ENCODE measurements at regions not wholly inside any gene's neighbourhood (a gene's known extent, or its start where the extent isn't known, plus 50 kb on each side); places are given as distances from the start of the nearest gene placed in this dataset.
"Not testable (repeated sequence)": the region's sequence is repeated elsewhere in the genome, so short reads cannot be mapped to it uniquely, and the experiment has no call there.

DNA sequence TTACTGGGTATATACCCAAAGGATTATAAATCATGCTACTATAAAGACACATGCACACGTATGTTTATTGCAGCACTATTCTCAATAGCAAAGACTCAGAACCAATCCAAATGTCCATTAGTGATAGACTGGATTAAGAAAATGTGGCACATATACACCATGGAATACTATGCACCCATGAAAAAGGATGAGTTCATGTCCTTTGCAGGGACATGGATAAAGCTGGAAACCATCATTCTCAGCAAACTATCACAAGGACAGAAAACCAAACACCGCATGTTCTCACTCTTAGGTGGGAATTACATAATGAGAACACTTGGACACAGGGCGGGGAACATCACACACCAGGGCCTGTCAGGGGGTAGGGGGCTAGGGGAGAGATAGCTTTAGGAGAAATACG lies 186.1 kb upstream of the FTMT start:
- not testable (repeated sequence) for DNase-seq (ENCODE audit: low spot score)

DNA sequence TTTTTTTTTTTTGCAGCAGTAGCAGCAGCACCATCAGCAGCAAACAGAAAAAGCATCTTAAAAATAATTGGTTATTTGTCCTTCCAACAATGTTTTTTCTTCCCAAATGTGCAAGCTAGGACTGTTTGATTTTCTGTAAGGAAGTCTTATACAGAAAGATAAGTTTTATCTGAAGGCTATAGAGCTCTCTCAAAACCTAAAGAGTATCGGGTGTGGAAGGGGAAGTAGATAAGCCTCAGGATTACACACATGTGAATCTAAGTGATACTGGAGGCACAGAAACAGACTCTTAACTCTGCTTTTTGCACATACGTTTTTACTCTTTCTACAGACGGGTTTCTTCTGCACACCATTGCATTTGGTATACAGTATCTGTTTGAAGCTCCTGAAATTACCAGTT lies 184.4 kb upstream of the FTMT start:
- no peak for DNase-seq (ENCODE audit: low spot score)

DNA sequence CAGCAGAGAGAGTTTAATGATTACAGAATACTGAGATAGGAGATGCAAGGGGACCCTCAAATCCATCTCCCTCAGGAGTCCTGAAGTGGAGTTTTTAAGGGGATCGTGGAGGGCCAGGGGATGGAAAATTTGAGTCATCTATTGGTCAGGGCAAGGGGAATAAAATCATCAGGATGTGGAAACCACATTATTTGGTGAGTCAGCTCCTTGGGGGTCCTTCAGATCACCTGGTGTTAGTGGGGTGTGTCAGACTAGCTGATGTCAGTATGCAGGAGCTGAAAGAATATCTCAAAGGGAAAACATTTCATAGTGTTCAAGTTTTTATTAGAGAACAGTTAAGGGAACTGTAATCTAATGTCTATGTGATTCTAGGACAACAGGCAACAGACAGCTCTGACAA lies 183.0 kb upstream of the FTMT start:
- DNase-seq (ENCODE audit: low spot score): no peak

DNA sequence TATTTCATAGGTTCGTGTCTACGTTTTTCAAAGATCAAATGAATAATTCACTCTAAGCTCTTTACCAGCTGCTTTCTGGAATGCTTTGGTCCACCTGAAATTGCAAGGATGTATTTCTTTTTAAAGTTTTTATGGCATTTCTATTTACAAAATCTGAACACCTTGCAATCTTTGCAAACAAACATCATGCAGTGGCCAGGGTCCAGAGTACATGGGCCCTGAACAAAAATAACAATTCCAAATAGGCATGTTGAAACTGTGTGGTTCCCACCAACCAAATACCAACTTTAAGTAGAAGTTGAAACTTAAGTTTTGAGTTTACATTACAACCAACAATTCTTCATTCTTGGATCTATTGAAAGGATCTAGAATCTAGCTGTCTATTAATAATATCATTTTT lies 180.1 kb upstream of the FTMT start:
- no peak for DNase-seq (ENCODE audit: low spot score)

DNA sequence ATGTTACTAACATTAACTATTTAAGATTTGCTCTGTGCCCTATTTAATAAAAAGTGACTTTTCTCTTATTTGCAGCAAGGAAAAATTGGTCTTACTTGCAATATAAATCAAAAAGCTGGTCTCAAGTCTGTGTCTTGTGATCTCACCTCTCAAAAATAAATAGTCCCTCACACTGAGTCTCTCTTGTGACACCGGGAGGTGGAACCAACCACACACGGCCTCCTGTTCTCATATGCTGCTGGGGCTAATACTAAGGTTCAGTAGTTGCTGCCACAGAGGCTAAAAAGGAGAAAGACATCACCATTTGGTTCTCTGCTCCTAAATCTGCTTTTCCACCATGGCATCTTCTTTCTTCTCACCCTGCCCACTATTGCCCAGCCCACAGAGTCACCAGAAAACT lies 175.8 kb upstream of the FTMT start:
- DNase-seq (ENCODE audit: low spot score): no peak

DNA sequence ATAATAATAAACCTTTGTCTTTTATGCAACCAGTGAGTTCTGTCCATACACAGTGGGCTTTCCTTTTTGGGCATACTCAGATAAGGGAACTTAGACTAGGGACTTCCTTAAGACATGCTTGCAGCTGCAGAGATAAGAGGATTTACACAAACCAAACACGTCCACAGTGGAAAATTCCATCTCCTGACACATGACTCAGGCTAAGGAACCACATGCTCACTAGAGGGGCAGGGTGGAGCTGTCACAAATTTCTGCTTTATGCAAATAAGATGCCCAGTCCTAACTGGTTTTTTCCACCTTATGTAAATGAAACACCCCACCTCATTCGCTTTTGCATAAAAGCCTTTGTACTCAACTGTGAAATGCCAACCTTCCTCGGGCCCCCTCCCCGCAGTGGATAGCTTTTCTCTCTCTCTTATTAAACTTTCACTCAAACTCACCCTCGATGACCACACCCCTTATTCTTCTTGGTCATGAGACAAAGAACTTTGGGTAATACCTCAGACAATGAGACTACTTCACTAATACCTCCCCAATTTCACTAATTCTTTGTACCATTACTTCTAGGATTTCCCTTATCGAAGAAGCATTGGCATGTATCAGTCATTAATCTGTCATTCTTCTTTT lies 170.3 kb upstream of the FTMT start:
- no peak for DNase-seq (ENCODE audit: low spot score)

DNA sequence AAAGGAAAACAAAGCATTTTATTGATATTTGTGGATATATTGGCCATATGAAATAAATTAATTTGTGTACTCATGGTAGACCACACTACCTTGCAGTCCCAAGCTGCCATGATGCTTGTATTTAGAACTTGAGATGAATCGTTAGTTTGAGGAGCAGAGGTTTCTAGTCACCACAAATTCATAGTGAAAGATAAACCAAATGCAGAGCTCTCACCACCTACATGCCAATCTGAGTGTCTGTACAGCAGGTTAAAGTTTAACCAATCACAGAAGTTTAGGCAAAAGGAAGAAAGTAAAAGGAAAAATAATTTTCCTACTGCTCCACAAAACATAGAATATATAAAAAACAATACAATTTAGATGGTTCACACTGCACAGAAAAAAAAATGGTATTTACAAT lies 163.6 kb upstream of the FTMT start:
- DNase-seq (ENCODE audit: low spot score): no peak

DNA sequence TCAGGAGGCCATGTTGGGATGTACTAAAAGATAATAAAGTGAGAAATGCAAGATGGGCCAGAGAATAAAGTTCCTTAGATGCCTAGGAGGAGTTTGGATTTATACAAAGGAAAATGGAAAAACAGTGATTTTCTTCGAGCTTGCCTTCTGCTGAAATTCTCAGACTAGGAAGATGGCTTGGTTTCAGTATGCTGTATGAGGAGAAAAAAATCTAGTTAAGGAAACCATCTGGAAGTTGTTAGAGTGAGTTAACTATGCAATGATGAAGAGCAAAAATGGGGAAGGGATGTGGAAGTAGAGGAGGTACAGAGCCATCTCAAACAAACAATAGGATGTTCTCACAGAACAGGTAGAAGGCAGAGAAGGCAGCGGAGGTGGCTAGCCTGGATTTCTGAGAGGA lies 162.9 kb upstream of the FTMT start:
- no peak for DNase-seq (ENCODE audit: low spot score)

DNA sequence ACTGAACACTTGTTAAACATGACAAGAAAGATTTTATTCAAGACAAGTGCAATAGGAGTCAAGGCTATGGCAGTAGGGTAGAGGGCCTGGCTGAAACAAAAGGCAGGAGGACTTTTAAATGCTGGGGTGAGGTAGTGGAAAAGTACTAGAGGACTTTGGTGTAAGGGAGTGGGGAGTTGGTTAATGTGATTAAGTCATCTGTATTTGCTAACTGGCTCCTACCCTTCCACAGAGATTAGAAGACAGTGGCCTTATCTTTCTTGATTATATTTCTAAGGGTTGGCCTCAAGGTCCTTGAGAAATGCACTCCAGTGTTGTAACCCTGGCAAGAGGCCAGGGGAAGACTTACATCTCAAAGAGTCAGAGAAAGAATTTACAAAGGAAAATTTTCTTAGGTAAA lies 160.2 kb upstream of the FTMT start:
- no peak for DNase-seq (ENCODE audit: low spot score)

DNA sequence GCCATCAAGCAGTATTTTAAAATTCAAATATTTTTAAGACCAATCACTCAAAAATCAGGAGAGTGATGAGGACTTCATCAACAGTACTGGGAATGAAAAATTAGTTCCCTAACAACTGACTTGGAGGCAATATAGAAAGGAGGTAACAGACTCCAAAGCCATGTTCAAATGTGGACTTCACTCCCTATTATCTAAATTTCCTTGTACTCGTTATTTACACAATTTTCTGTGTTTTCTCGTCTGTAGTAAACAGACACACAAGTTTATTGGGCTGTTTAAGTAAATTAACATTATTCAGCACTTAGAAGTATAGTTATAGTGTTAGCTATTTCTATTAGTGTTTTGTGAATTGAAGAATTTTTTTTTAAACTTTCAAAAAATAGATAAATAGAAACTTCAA lies 159.5 kb upstream of the FTMT start:
- DNase-seq (ENCODE audit: low spot score): no peak

DNA sequence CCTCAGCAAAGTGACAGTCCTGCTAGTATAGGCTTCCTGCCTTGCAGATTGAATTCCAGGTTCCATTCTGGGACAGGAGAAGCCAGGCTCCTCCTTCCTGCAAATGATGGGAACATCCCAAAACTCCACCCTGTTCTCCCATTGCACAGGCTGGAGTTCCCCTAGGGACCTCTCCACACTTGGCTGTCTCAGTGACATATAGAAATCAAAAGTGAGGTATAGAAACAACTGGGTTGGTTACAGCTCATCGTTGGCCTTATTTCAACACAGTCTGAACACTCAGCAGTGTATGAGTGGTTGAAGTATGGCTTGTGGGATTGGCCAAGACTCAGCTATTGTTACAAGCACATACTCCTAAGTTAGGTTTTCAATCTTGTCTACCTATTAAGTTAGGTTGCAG lies 157.8 kb upstream of the FTMT start:
- DNase-seq (ENCODE audit: low spot score): no peak

DNA sequence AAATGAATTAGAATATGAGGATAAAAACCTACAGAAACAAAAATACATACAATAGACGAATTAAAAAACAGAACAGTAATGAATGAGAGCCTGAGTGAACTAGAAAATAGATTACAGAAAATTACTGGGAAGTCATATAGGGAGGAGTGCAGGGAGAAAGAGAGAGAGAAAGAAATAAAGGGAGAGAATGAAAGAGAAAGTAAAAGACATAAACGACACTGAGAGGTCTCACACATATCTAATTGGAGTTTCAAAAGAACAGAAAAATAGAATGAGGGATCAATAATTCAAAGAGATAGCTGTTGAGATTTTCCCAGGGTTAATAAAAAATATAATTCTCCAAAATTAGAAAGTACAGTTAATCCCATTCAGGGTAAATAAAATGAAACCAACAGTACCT lies 156.4 kb upstream of the FTMT start:
- no peak for DNase-seq (ENCODE audit: low spot score)

DNA sequence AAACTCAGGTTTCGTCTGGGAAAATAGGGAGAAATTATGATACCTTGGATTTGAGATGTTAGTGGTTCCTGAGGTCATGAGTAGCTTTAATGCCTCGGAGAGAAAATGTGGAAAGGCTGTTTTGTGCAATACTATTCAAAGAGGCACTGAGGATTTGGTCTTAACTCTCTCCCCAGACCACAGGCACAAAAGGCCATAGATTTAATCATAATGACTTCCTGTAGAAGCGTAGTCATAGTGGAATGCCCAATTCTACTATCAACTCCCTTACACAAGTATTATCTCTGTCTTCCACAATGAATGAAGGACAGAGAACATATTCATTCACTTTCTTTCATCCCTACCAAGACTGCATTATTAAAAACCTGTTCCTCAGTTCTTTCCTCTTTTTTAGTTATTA lies 153.0 kb upstream of the FTMT start:
- DNase-seq (ENCODE audit: low spot score): no peak

DNA sequence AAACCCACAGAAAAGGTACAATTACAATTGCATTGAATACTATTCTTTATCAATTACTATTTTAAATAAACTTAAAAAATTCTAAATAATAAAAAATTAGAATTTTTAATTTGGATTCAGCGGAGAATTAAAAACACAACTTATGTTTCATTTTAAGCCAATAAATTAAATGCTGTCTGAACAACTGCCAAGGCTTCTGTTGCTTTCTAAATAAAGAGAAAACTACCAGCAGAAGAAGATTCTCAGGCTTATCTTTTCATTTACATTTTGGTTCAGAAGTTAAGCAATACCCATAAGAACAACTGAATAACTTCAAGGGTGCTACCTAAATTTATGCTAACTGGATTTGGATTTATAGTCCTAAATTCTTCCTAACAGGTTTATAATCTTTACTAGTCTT lies 150.0 kb upstream of the FTMT start:
- DNase-seq (ENCODE audit: low spot score): no peak

DNA sequence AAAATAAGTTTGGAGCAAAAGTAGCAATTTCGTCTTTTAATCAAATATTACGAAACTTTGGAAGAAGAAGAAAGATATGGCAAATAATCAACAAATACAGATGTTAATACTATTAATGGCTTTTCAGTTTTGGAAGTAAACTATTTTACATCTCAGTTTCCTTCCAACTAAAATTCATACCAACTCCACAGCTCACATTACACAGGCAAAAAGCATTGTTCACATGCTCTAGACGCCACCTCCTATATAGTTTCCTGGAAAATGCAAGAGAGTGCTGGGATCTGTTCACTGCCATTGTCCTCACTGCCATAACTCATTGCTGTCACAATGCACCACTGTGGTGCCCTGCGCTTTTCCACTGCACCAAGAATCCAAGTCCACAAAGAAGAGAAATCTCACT lies 149.0 kb upstream of the FTMT start:
- no peak for DNase-seq (ENCODE audit: low spot score)

DNA sequence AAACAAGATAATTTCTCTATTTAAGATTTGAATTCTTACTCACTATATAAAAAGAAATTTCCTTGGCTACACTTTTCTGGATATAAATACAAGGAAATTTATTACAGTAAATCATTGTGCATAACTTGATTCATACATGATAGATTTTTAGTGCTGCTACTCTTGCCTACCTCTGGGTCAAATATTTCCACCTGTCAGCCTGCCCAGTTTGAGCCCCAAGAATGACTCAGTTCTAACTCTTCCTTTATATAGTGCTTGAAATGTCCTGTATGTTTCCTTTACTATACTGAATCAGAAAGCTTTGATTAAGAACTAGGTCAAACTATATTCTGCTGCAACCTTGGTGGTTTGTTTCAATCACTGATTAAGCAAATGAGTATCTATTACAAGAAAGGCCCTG lies 147.4 kb upstream of the FTMT start:
- no peak for DNase-seq (ENCODE audit: low spot score)

DNA sequence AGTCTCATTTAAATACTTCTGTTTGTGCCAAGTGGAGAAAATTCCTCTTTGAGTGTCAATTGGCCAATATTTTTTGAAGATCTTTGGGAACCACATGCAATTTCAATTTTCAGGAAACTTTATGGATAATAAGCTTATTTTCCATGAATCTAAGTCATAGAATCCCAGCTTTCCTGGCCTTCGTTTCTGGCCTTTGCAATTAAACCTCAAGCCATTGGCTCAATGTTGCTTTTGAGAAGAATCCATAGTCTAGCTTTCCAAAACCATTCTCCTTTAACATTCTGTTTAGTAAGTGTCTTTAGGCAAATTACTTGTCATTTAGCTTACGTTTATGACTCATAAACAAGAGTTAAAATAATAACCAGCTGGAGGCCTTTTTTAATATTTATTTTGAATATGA lies 145.0 kb upstream of the FTMT start:
- DNase-seq (ENCODE audit: low spot score): no peak

DNA sequence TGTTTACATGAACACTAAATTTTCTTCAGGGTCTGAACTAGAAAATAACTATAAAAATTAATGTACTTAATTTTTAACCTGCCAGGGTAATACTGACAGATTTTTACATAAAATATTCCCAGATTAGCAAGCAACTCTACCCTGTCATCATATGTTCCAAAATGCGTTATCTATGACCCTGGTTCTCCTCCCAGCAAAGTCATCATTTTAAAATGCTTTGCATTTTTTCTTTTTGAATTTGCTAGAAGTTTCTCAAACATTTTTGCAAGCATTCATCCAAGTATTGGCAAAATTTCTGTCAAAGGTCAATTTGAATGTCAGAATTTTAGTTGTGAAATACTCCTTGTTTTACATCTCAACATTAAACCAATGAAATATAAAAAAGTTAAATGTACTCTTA lies 144.5 kb upstream of the FTMT start:
- DNase-seq (ENCODE audit: low spot score): no peak

DNA sequence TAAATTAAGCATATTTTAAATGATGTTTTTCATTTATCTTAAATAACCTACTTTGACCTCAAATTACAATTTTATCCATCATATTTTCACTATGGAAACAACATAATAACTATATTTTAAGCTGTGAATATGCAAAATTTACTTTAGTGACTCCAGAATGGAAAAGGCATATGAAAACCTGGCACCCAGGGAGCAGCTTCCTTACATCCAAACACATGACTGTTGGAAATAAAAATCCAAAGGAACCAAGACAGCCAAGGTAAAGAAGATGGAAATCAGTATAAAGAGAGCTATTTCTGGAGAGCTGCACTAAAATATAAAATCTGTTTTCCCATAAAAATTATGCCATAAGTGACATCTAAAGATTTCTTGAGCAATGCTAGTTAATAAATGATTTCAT lies 140.3 kb upstream of the FTMT start:
- DNase-seq (ENCODE audit: low spot score): no peak

DNA sequence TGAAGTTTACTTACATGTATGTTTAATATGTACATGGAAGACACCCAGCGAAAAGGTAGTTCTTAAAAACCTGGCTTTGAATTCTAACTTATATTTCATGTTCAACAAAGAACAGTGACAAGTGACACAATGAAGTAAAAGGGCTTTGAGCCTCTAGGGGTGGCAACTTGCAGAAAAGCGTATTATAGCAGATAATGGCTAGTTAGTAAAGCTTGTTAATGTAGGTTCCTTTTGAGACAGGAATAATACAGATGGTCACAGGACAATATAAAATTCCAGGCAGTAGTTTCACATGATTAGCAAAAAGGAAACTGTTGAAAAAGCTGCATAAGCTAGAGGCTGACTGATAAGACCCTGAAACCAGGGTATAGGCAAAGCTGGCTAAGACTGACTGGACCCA lies 132.4 kb upstream of the FTMT start:
- DNase-seq (ENCODE audit: low spot score): no peak

DNA sequence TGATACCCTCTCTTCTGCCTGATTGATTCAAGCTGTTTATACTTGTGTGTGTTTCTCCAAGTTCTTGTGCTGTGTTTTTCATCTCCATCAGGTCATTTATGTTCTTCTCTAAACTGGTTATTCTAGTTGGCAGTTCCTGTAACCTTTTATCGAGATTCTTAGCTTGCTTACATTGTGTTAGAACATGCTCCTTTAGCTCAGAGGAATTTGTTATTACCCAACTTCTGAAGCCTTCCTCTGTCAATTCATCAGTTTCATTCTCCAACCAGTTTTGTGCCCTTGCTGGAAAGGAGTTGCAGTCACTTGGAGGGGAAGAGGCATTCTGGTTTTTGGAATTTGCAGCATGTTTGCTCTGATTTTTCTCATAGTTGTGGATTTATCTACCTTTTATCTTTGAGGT lies 126.2 kb upstream of the FTMT start:
- no peak for DNase-seq (ENCODE audit: low spot score)

DNA sequence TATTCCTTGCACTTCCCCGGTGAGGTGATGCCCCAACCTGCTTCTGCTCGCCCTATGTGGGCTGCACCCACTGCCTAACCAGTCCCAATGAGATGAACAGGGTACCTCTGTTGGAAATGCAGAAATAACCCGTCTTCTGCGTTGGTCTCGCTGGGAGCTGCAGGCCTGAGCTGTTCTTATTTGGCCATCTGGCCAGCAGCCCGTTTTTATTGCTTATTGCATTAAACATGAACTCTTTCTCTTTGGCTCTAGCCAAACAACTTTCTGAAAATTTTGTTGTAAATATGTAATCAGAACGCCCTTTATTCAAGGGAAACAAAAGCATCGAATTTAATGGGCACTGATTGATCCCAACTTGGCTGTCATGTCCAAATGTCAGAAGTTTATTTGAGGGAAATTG lies 124.7 kb upstream of the FTMT start:
- DNase-seq (ENCODE audit: low spot score): no peak

DNA sequence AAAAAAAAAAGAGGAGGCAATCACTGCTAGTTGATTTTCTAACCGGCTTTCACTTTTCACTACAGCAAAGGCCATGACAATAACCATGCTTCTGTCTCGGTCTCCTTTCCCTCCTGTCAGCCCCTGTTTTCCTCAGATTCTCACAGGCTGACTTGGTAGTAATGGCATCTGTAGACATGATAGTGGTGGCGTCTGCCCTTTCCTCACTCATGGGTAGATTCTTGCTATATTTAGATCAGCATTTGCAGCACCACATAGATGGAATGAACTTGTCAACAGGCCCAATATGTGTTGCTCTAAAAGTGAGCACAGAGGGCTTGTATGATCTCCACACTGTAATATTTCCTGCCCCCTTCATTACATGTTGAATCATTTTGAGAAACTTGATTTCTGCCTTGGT lies 120.3 kb upstream of the FTMT start:
- DNase-seq (ENCODE audit: low spot score): no peak

DNA sequence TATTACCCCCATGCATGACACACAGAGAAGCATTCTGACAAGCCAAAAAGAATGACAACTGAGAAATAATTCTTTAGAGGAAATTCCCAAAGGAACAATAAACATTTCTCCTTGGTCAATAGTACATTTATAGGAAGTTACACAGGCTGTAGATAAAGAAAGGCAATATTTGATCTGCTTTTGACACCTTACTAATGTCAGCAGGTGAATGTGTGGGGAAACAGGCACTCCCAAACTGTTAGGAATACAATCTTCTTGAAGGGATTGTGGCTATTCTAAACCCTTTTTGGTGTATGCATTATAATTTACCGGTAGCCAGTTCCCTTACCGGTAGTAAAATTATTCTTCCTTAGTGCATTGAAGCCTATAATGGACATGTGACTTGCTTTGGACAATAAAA lies 116.1 kb upstream of the FTMT start:
- DNase-seq (ENCODE audit: low spot score): no peak

DNA sequence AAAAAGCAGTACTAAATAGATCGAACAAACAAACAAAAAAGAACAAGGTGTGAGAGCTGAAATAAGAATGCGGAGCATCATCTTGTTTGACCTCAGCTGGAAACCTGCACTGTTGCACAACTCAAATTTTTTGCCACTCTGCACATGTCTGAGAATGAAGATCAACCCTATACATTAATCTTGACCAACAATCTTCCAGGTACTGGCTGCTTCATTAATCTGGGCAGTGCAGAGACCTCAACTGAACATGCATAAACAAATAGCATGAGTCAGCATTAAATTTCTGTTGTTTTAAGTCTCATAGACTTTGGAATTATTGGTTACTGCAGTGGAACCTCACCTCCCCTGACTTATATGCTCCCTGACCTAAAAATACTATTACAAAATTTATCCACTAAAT lies 114.6 kb upstream of the FTMT start:
- no peak for DNase-seq (ENCODE audit: low spot score)

All from Ammon's horn (tissue), 1 donor.